Activated CD4-positive, CD25-positive, alpha-beta regulatory T cell treated with anti-CD3 and anti-CD28 coated beads, Interleukin-2, amount 50 U/mL, for 24 hours (primary cell): ENCODE measurements at regions not wholly inside any gene's neighbourhood (a gene's known extent, or its start where the extent isn't known, plus 50 kb on each side); places are given as distances from the start of the nearest gene placed in this dataset.

Experiments
- ATAC-seq, 2 donors: fragments of 150-1000 bp; cut with Tn5 transposase; one replicate each; pipeline ENCODE4 v1.10.0; 2021; ENCODE audit warnings: mild to moderate bottlenecking in 1 of 2, moderate library complexity in 1 of 2

DNA sequence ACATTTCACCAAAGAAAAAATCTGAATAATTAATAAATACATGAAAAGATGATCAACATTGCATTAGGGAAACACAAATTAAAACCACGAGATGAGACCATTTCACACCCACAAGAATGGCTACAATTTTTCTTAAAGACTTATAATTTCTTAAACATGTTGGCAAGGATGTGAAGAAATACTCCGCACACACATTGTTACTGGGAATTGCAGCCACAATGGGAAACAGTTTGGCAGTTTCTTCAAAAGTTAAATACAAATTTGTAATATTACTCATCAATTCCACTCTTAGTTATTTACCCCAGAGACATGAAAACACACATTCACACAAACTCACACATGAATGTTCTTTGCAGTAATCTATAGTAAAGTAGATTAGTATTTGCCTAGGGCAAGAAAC, 363.3 kb upstream of the SMIM21 start:
- ATAC-seq = no peak

DNA sequence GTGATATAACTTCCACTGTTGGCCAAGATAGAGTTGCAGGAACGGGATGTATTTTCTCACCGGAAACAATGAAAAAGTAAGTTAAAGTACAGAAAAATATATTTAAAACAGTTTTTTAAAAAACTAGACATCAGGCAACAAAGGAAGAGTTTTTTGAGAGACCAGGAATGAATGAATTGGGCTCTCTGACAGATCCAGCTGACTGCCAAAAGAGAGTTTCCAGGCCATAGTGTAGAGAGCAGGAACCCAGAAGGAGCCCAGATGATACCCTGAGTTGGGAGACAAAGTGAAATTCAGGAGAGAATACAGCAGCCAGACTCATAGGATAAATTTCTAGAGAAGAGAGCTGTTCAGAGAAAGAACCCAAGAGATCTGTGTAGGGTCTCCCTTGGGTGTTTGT, 362.6 kb upstream of the SMIM21 start:
- no peak for ATAC-seq

DNA sequence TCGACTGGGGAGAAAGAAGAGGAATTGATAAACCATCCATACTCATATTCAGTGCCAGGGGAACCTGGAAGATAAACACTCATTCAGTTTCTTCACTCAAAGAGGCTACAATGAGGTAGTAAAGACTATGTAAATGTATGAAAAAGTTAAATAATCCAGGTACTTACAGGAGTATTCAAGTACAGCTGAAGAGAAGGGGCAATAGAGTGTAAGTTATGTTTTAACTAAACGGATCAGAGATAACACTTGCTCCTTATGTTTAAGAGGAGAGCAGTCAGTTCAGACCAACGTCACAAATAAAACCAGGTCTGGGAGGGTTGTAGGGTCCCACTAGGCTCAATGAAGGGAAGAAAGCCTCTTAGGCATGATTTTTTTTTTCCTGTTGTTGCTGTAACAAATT, 358.3 kb upstream of the SMIM21 start:
- no peak for ATAC-seq

- no peak for ATAC-seq
Observed at GRCh38 chr18:75785206-75785605, 357.7 kb upstream of the SMIM21 start.

GRCh38 chr18:75784390-75784789, 356.9 kb upstream of the SMIM21 start:
- no peak for ATAC-seq

DNA sequence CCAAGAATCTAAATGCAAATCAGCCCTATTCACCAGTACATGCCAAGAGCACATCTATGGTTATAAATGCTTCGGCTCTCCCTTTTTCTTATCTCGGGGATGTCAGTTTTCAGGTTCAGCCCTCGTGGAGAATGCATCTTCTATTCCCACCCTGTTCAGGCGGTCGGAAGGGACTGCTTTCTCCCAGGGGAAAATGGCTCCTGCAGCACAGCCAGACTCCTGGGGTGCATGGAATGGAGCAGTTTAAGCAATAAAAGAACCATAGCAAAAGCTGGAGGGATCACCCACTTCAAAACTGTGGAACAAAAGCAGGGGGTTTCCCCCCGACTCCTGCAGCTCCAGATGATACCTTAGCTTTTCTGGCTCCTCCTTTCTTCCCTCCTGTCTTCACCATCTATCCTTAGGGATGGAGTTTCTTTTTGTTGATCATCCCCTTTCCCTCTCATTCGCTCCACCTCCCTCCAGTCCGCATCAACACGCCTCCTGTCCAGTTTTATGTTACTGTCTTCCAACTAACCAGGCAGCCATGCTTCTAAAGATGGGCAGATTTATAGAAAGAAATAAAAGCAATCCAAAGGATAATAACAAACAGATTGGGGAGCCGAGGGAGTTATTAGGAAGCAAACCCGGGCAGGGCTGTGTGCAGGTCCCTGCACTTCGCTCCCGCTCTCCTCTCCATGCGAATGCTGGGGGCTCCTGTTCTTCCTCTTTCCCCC, 356.2 kb upstream of the SMIM21 start:
- no peak for ATAC-seq

- ATAC-seq = no peak
Observed at GRCh38 chr18:75782826-75783225, 355.3 kb upstream of the SMIM21 start.

- no peak for ATAC-seq
Observed at GRCh38 chr18:75782204-75782603, 354.7 kb upstream of the SMIM21 start.

DNA sequence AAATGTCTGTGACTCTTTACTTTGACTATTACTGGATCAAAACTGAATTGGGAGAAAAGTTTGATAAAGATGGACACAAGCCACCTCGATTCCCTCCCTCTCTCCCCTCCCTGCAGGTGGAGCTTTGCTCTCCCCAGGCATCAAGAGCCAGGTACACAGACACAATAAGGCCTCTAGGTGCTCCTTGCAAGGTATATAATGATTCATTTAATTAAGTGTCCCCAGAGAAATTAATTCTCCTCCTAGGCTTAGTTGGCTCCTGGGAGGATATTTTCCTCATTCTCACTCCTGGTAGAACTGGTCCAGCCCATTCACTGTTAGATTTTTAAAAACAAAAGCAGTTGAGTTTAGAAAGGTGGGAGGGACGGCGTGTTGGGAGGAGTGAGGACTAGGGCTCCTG, 352.4 kb upstream of the SMIM21 start:
- ATAC-seq = no peak

DNA sequence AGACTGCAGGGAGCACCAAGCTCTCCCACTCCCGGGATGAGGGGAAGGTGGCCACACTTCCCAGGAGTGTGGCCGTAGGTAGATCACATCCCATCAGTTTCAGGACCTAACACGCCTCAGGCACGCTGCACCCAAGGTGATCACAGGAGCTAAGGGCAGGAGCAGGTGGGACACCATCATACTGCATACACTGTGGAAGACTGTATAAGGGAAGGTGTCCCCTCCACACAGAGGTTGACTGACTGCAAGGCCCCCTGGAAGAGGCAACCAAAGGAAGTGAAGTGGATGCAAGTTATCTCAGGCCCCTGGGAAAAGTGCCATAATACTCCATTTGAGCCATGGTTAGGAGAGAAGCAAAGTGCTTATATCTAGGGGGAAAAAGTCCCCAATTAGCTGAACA, 351.9 kb upstream of the SMIM21 start:
- ATAC-seq = no peak

- no peak for ATAC-seq
Observed at GRCh38 chr18:75777630-75778029, 350.1 kb upstream of the SMIM21 start.

DNA sequence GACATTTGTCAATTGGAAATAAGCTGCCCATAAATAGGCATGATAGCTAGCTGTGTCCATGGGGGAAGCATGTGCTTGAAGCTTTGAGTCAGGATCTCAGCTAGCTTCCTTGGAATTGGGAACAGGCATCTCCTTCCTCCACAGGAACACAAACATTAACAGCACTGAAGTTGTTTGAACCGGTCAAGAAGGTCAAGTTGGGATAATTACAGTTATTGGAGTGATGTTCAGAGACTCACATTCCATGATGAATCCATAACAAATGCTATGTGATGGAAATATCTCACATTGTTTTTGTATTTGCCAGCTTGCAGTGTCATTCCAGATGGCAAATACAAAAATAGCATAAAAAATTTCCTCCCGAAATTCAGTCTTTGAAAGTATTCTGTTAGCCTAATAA, 347.6 kb upstream of the SMIM21 start:
- no peak for ATAC-seq

- ATAC-seq = no peak
Observed at GRCh38 chr18:75773618-75774017, 346.1 kb upstream of the SMIM21 start.

- ATAC-seq = no peak
Observed at GRCh38 chr18:75762758-75763157, 335.3 kb upstream of the SMIM21 start.

DNA sequence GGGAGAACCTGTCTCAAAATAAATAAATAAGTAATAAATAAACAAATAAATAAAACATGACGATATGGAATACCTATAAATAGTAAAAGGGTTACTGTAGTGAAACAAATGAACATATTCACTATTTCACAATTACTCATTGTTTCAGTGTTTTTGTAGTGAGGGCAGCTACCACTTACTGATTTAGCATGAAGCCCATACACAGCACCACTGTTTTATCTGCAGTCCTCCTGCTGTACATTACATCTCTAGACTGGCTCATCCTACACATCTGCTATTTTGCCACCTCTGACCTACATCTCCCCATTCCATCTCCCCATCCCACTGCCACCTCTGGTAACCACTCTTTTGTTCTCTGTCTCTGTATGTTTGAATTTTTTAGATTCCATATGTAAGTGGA, 332.7 kb upstream of the SMIM21 start:
- ATAC-seq = no peak

DNA sequence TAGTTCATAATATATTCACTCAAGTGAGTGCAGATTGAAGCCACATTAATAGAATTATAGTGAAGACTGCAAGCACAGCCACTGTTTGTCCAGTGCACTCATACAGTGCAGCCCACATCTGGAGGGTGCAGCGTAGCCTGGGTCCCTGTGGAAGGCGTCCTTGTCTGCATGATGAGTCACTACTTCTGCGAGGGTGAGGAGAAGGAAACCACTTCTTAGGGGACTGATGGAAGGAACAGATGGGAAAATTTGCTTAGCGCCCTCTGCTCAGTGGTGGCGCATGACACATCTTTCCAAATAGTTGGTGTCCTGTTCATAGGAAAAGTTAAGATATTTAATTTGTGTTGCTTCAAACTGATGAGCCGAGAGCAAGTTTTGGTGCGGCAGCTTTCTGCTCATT, 330.4 kb upstream of the SMIM21 start:
- no peak for ATAC-seq

GRCh38 chr18:75754433-75754832, 326.9 kb upstream of the SMIM21 start:
- no peak for ATAC-seq

GRCh38 chr18:75753753-75754152, 326.2 kb upstream of the SMIM21 start:
- ATAC-seq = no peak

DNA sequence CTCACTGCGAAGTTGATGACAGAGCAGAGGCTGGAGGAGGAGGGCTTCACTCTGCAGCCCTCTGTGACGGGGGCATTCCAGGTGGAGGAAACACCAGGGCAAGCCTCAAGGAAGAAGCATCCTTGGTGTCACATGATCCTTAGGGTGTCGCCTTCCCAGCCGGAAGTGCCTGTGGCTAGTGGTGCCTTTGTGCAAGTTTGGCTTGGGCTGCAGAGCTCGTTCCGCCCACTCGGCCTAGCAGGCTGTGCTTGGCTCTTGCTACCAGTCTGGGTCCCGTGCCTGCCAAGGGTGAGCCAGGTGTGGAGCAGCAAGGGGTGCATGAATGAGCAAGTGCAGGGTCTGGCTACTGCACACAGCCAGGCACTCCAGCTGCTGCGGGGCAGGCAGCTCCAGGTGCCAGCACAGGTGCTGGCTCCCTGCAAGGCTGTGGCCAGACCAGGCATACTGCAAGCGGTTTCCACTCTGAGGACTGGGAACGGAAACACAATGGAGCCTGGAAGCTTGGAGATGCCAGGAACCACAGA, 325.3 kb upstream of the SMIM21 start:
- no peak for ATAC-seq

DNA sequence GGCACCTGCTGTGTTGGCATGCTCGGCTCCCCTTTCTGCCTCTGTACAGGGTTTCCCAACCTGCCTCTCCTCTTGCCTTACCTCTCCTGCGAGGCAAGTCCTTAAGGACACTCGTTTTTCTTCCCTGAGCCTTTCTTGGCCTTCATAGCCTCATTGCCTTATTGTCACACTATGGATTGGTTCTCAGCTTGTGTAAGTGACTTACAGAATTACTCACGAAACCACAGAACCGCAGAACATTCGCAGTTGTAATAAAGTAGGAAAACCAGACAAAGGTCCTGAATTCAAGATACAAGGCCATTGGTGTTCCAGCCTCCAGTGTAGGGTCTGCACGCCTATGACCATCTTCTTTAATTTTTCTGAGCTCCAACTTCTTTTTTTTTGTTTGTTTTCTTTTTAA, 317.6 kb upstream of the SMIM21 start:
- no peak for ATAC-seq

GRCh38 chr18:75742516-75742915, 315.0 kb upstream of the SMIM21 start:
- ATAC-seq = no peak

DNA sequence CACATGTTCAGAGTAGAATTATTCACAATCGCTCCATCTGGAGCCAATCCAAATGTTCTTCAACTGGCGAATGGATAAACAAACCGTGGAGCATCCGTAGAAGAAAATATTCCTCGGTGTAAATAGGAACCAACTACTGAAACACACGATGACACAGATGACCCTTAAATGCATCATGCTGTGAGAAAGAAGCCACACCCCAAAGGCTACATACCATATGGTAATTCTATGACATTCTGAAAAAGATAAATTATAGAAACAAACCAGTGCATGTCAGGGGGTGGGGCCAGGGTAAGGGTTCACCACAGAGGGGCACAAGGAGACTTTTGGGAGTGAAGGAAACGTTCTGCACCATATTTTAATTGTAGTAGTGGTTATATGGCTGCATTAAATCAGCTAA, 312.2 kb upstream of the SMIM21 start:
- no peak for ATAC-seq

DNA sequence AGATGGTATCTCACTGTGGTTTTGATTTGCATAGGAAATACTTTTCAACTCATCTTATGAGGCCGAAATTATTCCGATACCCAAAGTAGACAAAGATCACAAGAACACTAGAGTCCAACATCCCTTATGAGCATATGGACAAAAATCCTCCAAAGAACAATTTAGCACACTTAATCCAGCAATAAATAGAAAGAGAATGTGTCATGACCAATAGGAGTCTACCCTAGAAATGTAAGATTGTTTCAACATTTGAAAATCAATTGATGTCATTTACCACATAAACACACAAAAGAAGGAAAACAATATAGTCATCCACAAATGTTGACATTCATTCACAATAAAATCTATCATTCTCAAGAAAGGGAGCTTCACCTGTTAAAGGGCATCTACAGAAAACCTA, 307.8 kb upstream of the SMIM21 start:
- no peak for ATAC-seq

- ATAC-seq = no peak
Observed at GRCh38 chr18:75730249-75730648, 302.7 kb upstream of the SMIM21 start.

DNA sequence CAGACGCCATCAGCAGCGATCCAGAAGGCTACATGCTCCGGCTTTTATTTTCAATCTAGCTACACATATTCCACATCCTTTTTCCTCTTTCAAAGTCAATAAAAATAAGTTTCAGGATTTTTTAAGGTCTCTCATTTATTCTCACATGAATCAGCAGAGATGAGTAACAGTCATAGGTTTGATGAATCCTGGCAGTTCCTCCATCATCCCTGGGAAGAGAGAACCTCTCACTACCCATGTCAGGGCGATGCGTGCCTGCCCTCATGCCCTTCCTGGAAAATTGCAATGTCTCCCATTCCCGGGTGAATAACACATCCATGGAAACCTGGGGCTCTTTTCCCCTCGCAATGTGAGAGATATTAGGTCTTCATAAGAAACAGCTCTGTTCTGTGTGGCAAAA, 301.1 kb upstream of the SMIM21 start:
- ATAC-seq = no peak
